GM21515 (cell line): ENCODE measurements at regions not wholly inside any gene's neighbourhood (a gene's known extent, or its start where the extent isn't known, plus 50 kb on each side); places are given as distances from the start of the nearest gene placed in this dataset.

Experiments
- ATAC-seq: cut with Tn5 transposase; IDR thresholded peaks from one replicate; pipeline ENCODE4 v1.9.1; 2021; ENCODE audit not compliant: unreplicated experiment

GRCh38 chr1:37085393-37085792 is 51.1 kb upstream of the GRIK3 start:
- no peak for ATAC-seq

GRCh38 chr1:37089750-37090149 is 55.4 kb upstream of the GRIK3 start:
- no peak for ATAC-seq

GRCh38 chr1:37090671-37091070 is 56.4 kb upstream of the GRIK3 start:
- ATAC-seq = no peak

DNA sequence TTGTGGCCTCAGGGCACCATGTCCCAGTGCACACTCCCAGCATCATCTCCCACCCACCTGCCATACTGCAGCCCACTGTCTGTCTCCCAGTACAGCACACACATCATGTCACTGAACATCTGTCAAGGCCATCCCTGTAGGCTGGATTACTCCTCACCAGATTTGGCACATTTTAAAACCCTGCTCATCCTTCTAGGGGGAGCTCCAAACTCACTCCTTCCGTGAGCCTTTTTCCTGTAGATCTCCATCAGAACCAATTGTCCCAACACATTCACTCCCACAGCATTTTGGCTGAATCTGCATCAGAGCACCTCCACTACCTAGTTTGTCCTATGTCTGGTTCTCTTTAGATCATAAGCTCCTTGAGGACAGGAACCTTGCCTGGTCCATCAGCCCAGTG is 58.6 kb upstream of the GRIK3 start:
- ATAC-seq = no peak

- no peak for ATAC-seq
These were observed 60.0 kb upstream of the GRIK3 start for GRCh38 chr1:37094302-37094701.

DNA sequence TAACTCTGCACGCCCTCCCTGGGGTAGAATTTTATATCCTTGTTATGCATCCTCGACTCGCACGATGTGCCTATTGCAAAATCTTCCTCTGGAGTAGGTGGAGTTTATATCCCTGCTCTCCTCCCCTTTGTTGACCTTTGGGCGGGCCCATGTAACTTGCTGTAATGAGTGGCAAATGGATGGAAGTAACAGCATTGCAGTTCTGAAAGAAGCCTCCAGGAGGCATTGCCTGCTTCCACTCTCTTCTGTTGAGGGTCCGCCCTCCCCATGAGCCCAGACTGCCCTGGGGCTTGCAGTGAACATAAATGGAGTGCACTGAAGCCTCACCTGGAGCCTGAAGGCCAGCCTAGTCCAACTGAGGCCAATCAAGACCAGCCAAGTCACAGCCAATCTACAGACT is 62.2 kb upstream of the GRIK3 start:
- ATAC-seq = no peak

DNA sequence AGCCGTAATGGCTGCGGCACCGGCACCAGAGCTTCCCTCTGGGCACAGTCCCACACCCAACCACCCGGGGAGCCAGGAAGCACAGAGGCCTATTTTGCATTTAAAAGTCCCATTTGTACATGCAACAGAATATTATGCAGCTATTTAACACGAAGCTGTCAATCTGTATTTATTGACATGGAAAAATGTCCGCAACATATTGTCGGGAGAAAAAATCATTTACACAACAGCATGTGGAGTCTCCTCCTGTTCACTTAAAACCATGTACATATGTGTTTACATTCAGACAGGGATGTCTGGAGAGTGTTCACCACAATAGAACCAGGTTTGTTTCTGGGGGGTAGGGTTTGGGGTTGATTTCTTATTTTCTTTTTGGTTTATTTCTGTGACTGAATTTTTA is 63.4 kb upstream of the GRIK3 start:
- ATAC-seq = no peak

- ATAC-seq = no peak
These were observed 63.9 kb upstream of the GRIK3 start for GRCh38 chr1:37098237-37098636.

GRCh38 chr1:37100310-37100709 is 66.0 kb upstream of the GRIK3 start:
- ATAC-seq = no peak

GRCh38 chr1:37102656-37103382 is 68.5 kb upstream of the GRIK3 start:
- no peak for ATAC-seq

- no peak for ATAC-seq
These were observed 71.6 kb upstream of the GRIK3 start for GRCh38 chr1:37105911-37106310.

- no peak for ATAC-seq
These were observed 73.0 kb upstream of the GRIK3 start for GRCh38 chr1:37107153-37107907.

DNA sequence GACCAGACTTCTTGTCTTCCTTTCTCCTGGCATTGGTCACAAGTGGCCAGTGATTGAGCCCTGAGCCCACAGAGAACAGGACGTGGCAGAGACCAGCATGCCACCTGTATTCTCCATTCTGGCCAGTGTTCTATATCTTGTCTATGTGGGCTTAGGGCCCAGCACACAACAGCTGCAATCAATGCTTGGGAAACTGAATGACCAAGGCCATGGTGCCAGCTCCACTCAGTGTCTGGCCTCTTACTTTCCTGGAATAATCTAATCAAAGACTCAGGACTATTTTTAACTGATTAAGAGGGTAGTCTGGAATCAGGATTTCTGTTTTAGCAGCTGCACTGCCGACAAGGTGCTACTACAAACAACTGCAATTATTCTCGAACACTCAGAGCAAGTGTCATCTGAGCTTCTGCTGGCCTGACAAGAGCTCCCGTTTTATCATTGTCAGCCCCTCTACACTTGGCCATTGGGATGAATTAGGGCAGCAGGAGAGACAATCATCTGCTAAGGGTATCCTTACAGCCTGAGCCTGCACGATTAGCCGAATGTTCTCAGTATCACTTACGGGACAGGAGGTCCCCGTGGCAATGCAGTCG is 74.4 kb upstream of the GRIK3 start:
- no peak for ATAC-seq

DNA sequence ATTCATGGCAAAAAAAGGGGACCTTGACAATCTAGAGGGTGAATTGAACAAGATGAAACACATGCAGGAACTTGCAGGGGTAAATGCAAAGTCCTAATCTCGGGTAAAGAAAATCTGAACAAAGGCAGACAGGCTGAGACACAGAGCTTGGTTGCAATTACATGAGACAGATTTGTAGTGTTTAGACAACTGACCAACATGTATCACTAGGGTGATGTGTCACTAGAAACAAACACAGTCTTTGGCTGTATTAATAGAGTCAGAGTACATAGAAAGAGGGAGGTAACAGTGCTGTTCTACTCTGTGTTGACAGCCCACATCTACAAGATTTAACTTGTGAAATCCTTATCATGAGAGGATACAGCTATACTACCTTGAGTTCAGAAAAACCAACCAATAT is 78.1 kb upstream of the GRIK3 start:
- no peak for ATAC-seq

GRCh38 chr1:37113285-37113997 is 79.1 kb upstream of the GRIK3 start:
- no peak for ATAC-seq

DNA sequence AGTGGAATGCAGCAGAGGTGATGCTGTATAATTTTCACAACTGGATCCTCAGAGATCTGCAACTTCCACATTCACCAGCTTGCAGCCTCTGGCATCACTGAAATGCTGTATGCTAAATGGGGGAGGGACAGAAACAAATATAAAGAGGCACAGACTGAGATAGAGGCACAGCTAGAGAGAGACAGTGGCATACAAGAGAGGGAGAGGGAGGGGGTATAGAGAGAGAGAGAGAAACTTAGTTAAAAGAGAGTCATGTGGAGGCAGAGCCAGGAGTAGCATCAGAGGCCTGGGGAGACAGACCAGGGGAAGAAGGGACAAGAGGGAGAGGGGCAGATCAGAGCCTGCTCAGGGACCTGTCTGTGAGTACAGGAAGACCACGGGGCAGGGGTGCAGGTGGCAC is 84.5 kb upstream of the GRIK3 start:
- ATAC-seq = no peak

GRCh38 chr1:37120279-37120678 is 86.0 kb upstream of the GRIK3 start:
- ATAC-seq = no peak

DNA sequence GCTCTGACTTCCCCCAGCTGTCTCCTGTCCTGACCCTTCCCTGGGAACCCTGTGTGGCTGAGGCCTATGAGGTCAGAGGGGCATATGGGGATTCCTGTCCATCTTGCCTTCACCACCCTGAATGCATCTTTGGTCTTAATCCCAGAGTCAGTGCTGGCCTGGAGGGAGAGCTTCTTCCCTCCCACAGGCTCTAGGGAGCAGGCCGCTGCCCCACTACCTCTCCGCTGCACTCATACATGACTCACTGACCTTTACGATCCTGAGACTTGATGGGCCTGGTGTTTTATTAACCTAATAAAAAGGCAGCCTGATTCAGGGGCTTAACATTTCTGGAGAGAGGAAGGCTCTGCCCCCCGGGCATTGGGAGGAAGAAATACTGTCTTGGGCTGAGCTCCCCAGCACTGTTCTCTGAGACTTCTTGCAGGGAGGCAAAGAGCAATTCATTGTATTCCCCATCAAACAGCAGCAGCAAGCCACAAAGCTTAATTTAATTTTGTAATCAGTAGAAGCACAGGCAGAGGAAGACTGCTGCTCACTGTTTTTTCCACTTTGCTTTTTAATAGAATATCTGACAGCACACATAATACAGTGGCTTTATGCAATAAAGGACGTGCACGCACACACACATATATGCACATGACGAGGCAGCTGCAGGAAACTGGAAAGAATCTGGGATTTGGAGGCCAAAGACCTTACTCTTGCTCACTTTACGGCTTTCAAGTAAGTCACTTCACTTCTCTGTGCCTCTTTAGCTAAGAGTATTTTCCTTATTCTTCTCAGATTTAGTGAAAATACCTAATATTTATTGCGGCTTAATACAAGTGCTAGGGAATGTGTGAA is 89.2 kb upstream of the GRIK3 start:
- ATAC-seq = no peak

GRCh38 chr1:37124501-37124900 is 90.2 kb upstream of the GRIK3 start:
- ATAC-seq = no peak

DNA sequence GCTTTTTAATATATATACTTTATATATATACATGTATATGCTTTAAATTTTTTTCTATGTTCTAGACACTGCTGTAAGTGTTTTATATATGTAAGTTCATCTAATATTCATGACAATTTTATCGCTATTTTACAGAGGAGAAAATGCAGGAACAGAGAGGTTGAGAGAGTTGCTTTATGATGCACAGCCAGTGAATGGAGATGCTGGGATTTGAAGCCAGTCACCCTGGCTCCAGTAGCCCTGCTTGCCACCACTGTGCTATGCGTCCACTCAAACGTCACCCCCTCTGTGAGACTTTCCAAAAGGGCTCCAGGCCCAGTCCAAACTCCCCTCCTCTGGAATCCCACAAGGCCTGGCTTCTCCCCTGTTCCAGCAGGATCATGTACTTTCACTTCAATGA is 91.0 kb upstream of the GRIK3 start:
- ATAC-seq = no peak

DNA sequence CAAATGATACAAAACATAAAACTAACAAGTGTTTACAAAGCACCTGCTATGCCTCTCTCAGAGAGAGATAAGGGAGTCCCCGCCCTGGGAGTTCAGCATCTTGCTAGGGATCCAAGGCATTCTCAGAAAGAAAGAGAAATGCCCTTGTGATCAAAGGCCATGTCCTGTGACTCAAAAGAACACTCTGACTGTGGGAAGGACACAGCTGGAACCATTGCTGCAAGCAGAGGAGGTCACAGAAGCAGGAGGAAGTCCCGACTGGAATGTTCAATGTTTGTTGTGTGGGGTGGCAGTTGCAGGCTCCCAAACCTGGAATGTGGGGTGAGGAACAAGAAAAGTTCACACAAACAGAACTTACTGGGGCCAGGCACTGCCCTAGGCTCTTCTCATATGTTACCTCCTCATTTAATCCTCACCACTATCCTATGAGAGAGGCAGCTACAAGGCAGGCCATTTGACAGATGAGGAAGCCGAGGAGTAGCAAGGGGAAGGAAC is 93.0 kb upstream of the GRIK3 start:
- ATAC-seq = no peak
